ENCODE measurements at regions not wholly inside any gene's neighbourhood (a gene's known extent, or its start where the extent isn't known, plus 50 kb on each side); places are given as distances from the start of the nearest gene placed in this dataset.
A peak's percentile ranks its signal among the peaks of the same experiment; 100 is the strongest.

GRCh38 chr13:44058067-44058466 is 178.4 kb downstream of the LACC1 start:
- no peak for DNase-seq

DNA sequence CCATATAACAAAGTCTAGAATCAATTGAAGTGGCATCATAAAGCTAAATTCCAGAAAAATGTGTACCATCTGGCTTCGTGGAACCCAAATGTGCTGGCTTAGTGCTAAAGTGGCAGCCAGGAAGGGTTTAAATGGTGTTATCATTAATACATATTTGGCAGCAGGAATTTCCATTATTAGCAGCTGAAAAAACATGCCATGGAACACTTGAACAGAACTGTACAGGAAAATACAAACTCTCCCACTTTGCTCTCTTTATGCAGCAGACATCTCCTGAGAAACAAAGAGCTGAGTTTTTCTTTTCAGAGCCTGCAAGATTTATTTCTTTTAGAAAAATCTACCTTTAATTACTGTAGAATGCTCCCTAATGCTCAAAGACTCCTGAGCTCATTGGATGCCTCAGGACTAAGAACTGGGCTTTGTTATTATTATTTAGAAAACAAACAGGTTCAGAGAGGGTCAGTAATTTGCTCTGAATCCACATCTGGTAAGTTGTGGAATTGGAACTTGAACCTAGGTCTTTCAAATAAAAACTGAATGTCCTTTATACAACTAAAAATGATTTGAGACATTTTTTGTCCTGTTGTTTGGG is 179.0 kb downstream of the LACC1 start:
- DNase-seq, result peak; percentile 69

DNA sequence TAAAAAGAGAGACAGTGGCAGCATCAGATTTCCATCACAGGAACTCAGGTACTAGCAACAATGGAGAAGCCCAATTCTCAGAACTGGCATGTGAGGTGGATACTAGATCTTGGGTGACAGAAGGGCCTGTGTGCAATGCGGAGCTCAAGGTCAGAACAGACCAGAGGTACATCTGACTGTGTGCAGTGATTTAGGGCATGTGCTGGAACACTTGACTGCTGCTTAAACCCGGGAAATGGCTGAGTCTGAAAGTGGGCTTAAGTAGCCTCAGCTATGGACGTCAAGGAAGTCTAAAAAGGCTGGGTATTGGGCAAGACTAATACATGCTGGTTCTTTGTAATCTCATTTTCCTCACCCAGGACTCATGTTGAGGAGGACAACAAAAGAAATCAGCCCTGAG is 182.2 kb downstream of the LACC1 start:
- no peak for DNase-seq

DNA sequence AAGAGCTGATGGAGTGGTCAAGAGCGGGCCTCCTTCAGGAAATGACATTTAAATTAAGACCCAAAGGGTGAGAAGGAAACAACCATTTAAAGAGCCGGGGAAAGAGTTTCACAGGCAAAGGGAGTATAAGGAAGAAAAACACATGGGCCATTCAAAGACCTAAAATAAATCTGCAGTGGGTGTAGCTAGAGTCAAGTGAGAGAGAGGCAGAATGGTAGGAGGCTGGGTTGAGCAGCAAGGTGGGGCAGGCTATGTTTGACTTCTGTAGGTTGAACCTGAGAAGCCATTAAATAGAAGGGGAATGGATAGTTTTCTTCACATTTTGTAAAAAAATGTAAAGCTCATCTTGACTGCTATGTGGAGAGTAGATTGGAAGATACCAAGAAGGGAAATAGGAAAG is 183.8 kb downstream of the LACC1 start:
- DNase-seq, result no peak

- no peak for DNase-seq
Observed at GRCh38 chr13:44063881-44064280, 184.2 kb downstream of the LACC1 start.

- no peak for DNase-seq
Observed at GRCh38 chr13:44064357-44064756, 184.7 kb downstream of the LACC1 start.

- DNase-seq, result no peak
Observed at GRCh38 chr13:44068169-44068568, 188.5 kb downstream of the LACC1 start.

- no peak for DNase-seq
Observed at GRCh38 chr13:44068737-44069136, 189.0 kb downstream of the LACC1 start.

DNA sequence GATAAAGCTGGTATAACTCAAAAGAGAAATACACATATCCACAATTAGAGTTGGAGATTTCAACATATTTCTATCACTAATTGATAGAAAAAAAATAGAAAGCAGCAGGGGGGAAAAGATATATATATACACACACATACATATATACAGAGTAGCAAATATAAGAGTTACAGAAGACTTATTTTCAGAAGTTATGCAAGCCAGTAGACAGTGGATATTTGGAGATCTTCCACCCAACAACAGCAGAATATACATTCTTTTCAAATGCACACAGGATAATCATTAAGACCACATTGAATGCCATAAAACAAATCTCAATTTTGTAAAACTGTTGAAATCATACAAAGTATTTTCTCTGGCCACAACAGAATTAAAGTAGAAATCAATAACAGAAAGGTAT is 192.8 kb downstream of the LACC1 start:
- DNase-seq, result no peak

DNA sequence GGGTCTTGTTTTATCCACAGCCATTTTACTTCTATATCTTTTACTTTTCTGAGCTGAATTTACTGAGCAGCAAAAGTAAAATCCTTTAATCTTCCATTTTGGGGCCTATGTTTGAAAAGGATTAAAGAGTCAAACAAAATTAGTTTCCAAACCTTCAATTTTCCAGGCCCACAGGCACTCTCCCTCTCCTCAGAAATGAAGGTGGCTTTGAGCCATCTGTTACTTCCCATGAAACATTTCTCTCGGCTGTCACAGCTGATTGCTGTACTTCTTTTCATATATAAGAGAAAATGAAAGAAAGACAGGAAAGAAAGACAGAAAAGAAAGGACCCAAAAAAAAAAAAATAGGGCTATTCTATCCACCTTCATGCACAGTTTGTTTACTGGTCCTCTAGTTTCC is 194.9 kb downstream of the LACC1 start:
- DNase-seq, result peak; percentile 52

DNA sequence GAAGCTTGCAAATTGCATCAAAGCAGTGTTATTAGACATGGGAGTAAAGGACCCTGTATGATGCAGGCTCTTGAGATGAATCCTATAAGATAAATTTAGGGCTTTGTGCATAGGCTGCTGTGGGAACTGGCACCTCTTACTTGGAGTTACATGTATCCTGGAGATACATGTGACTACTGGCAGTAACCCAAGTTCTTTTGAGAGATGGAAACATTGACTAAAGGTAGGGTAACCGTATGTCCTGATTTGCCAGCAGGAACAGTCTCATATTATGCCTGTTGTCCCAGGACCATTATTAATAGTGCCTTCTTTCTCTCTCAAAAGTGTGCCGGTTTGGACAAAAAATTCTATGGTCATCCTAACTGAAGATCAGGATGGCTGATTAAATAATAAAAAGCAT is 195.4 kb downstream of the LACC1 start:
- no peak for DNase-seq

DNA sequence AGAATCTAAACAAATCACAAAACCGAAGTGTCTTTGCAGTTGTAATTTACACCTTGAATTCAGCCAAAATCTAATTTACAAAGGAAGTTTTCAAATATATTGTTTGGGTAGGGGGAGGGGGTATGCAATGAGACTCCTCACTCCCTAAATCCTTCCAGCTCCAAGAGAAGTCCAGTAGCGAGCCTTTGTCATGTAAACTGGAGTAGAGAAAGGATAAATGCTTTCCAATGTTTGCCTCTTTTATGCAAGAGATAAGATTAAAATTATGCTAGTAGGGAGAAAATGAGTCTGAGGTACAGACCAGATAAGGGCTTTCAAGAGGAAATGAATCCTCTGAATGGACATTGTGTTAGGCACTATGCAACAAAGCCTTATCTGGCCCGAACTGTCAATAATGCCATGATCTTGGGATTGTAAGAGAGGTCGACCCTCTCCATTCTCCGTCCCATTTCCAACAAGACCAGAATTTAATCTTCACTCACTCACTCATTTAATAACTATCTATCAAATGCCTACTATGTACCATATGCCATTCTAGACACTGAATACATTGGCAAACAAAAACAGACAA is 199.2 kb downstream of the LACC1 start:
- no peak for DNase-seq

GRCh38 chr13:44079413-44080205 is 199.9 kb downstream of the LACC1 start:
- DNase-seq, result no peak

GRCh38 chr13:44084146-44084545 is 204.4 kb downstream of the LACC1 start:
- DNase-seq, result no peak

GRCh38 chr13:44086389-44086788 is 206.7 kb downstream of the LACC1 start:
- no peak for DNase-seq

DNA sequence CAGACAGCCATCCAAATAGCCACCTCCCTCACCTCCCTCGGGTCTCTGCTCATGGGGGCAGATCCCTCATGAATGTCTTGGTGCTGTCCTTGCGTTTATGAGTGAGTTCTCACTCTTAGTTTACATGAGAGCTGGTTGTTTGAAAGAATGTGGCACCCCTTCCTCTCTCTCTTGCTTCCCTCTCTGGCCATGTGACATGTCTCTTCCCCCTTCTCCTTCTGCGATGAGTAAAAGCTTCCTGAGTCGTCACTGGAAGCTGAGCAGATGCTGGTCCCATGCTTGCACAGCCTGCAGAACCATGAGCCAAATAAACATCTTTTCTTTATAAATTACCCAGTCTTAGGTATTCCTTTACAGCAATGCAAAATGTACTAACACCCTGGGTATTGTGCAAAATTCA is 208.7 kb downstream of the LACC1 start:
- DNase-seq, result no peak

- DNase-seq, result no peak
Observed at GRCh38 chr13:44088991-44089413, 209.3 kb downstream of the LACC1 start.

- DNase-seq, result no peak
Observed at GRCh38 chr13:44089452-44089851, 209.7 kb downstream of the LACC1 start.

- no peak for DNase-seq
Observed at GRCh38 chr13:44092078-44092970, 212.6 kb downstream of the LACC1 start.

- DNase-seq, result peak; percentile 50
Observed at GRCh38 chr13:44093607-44094564, 214.2 kb downstream of the LACC1 start.

DNA sequence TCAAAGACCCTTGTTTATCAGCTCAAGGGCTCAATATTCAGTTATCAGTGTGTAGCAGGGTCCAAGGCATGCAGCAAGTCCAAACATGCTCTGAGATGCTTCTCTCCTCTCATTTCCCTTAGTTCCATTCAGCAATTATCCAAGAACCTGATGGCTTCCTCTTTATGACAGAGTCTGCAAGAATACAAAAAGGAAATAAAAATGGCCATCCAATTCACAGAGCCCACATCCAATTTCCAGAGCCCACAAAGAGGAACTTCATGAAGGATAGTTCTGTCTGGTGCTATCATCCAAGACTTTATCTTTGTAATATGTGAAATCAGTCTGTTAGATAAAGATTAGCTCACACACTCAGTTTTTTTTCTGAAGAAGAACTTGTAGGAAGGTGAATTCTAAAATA is 217.2 kb downstream of the LACC1 start:
- DNase-seq, result no peak

- no peak for DNase-seq
Observed at GRCh38 chr13:44098559-44098958, 218.9 kb downstream of the LACC1 start.
